ENCODE measurements at regions not wholly inside any gene's neighbourhood (a gene's known extent, or its start where the extent isn't known, plus 50 kb on each side); places are given as distances from the start of the nearest gene placed in this dataset.

GRCh38 chr3:78304115-78304514 is 1264.2 kb downstream of the ROBO2 start:
- TF ChIP-seq CTCF (conservative IDR thresholded peaks at IDR 0.05): no peak
- DNase-seq (ENCODE audit: extremely low spot score, unreplicated experiment): no peak
- no peaks in the 10 kb centered on the region for H3K4me1 Mint-ChIP-seq (ENCODE audit: unreplicated experiment)
- no peaks in the 10 kb centered on the region for H3K27me3 Mint-ChIP-seq
- H3K36me3 Mint-ChIP-seq: no peaks in the 10 kb centered on the region
- H3K27ac Mint-ChIP-seq: no peak overlapping the region
- H3K9me3 Mint-ChIP-seq: peaks cover 8% of the 10 kb centered on the region
- no peak overlapping the region for H3K4me3 Mint-ChIP-seq

GRCh38 chr3:78312851-78313250 is 1273.0 kb downstream of the ROBO2 start:
- TF ChIP-seq CTCF (conservative IDR thresholded peaks at IDR 0.05): no peak
- Mint-ChIP-seq H3K36me3 (no peaks in the 10 kb centered on the region), H3K27ac (no peak overlapping the region), H3K4me3 (no peak overlapping the region), H3K9me3 (no peaks in the 10 kb centered on the region), H3K27me3 (peaks cover 8% of the 10 kb centered on the region), H3K4me1 (ENCODE audit: unreplicated experiment) (no peaks in the 10 kb centered on the region)
- DNase-seq (ENCODE audit: extremely low spot score, unreplicated experiment): no peak

- Mint-ChIP-seq H3K27ac (no peak overlapping the region), H3K4me1 (ENCODE audit: unreplicated experiment) (no peaks in the 10 kb centered on the region), H3K36me3 (no peaks in the 10 kb centered on the region), H3K9me3 (no peaks in the 10 kb centered on the region), H3K4me3 (no peak overlapping the region), H3K27me3 (peaks cover 8% of the 10 kb centered on the region)
- no peak for TF ChIP-seq CTCF (conservative IDR thresholded peaks at IDR 0.05)
- DNase-seq (ENCODE audit: extremely low spot score, unreplicated experiment): no peak
Measured at GRCh38 chr3:78313332-78313731, 1273.4 kb downstream of the ROBO2 start.

- Mint-ChIP-seq H3K4me1 (ENCODE audit: unreplicated experiment) (no peaks in the 10 kb centered on the region), H3K36me3 (no peaks in the 10 kb centered on the region), H3K9me3 (no peaks in the 10 kb centered on the region), H3K27ac (no peak overlapping the region), H3K27me3 (peaks cover 8% of the 10 kb centered on the region), H3K4me3 (no peak overlapping the region)
- no peak for DNase-seq (ENCODE audit: extremely low spot score, unreplicated experiment)
- TF ChIP-seq CTCF (conservative IDR thresholded peaks at IDR 0.05): no peak
Measured at GRCh38 chr3:78314327-78314726, 1274.4 kb downstream of the ROBO2 start.

- TF ChIP-seq CTCF (conservative IDR thresholded peaks at IDR 0.05): no peak
- Mint-ChIP-seq H3K27me3 (no peaks in the 10 kb centered on the region), H3K4me1 (ENCODE audit: unreplicated experiment) (no peaks in the 10 kb centered on the region)
Measured at GRCh38 chr3:78317774-78318173, 1277.9 kb downstream of the ROBO2 start.

GRCh38 chr3:78322780-78323179 is 1282.9 kb downstream of the ROBO2 start:
- DNase-seq (ENCODE audit: extremely low spot score, unreplicated experiment): no peak

More at GRCh38 chr3:78317774-78318173, 1277.9 kb downstream of the ROBO2 start:
- Mint-ChIP-seq H3K9me3 (no peaks in the 10 kb centered on the region), H3K27ac (no peak overlapping the region), H3K4me3 (no peak overlapping the region), H3K36me3 (no peaks in the 10 kb centered on the region)
- DNase-seq (ENCODE audit: extremely low spot score, unreplicated experiment): no peak

More at GRCh38 chr3:78322780-78323179, 1282.9 kb downstream of the ROBO2 start:
- H3K36me3 Mint-ChIP-seq: no peaks in the 10 kb centered on the region
- H3K27me3 Mint-ChIP-seq: peaks cover 14% of the 10 kb centered on the region
- H3K4me3 Mint-ChIP-seq: no peak overlapping the region
- H3K9me3 Mint-ChIP-seq: peaks cover 6% of the 10 kb centered on the region
- no peak overlapping the region for H3K27ac Mint-ChIP-seq
- no peak for TF ChIP-seq CTCF (conservative IDR thresholded peaks at IDR 0.05)
- no peaks in the 10 kb centered on the region for H3K4me1 Mint-ChIP-seq (ENCODE audit: unreplicated experiment)
